Gastrocnemius medialis (tissue), 4 donors: ENCODE measurements at regions not wholly inside any gene's neighbourhood (a gene's known extent, or its start where the extent isn't known, plus 50 kb on each side); places are given as distances from the start of the nearest gene placed in this dataset.

Experiments used
- ATAC-seq, 2 donors: fragments of 150-250 bp; one replicate each; pipeline ENCODE4 v1.9.1; 2016
- DNase-seq, 2 donors: peaks; one replicate each; pipeline ENCODE4 v3.0.0-alpha.2; 2019
- H3K27ac ChIP-seq, 4 donors: fragments of 200-600 bp; sonication (generic); 1 replicate in 1 of 4; 2 replicates in 3 of 4; pipeline ENCODE4 v1.5.1; 2016 to 2018; ENCODE audit warnings: mild to moderate bottlenecking in 2 of 4, moderate library complexity in 1 of 4
- H3K27me3 ChIP-seq, 3 donors: fragments of 200-600 bp; sonication (generic) in 2 of 3; 1 replicate in 1 of 3; 2 replicates in 2 of 3; pipeline versions ENCODE4 v1.5.1 to v1.6.0; 2016 to 2019; ENCODE audit warnings: mild to moderate bottlenecking in 1 of 3, moderate library complexity in 1 of 3
- H3K36me3 ChIP-seq, 2 donors: fragments of 200-600 bp; sonication (generic) in 1 of 2; one replicate each; pipeline ENCODE4 v1.5.1; 2017 to 2018
- H3K4me1 ChIP-seq, 2 donors: fragments of 200-600 bp; sonication (generic) in 1 of 2; one replicate each; pipeline ENCODE4 v1.5.1; 2016 to 2017; ENCODE audit warnings: mild to moderate bottlenecking in 2 of 2
- H3K4me3 ChIP-seq, 4 donors: fragments of 200-600 bp; sonication (generic) in 3 of 4; 1 replicate in 1 of 4; 2 replicates in 3 of 4; pipeline ENCODE4 v1.5.1; 2016 to 2019; ENCODE audit warnings: mild to moderate bottlenecking in 2 of 4
- H3K9me3 ChIP-seq, 3 donors: fragments of 200-600 bp; sonication (generic) in 2 of 3; 1 replicate in 1 of 3; 2 replicates in 2 of 3; pipeline ENCODE4 v1.5.1; 2016 to 2019
- POLR2A ChIP-seq, 2 donors: fragments of 450-650 bp; IDR thresholded peaks; one replicate each; pipeline ENCODE4 v1.6.1; 2017; ENCODE audit warnings: antibody characterized with exemption in 2 of 2, mild to moderate bottlenecking in 2 of 2, moderate library complexity in 2 of 2
- in situ Hi-C, 4 donors: fragments of 200-750 bp; cut with MboI; loops; one replicate each; pipeline versions ENCODE4 v1.15.0 to v1.8.0; 2017; ENCODE audit warnings: low sequenced_read_pairs in 4 of 4
- intact Hi-C: fragments of 100-400 bp; cut with DNase I; formaldehyde crosslinking; loops from one replicate; pipeline ENCODE4 v1.15.1; 2023; ENCODE audit warnings: low total_unique reads
- TF ChIP-seq, protein P1 (sequence below), 5 experiments: fragments of 450-650 bp in 3 of 5; fragments of 200-600 bp in 2 of 5; sonication (generic) in 2 of 5; IDR thresholded peaks in 4 of 5; conservative IDR thresholded peaks in 1 of 5; 1 replicate in 4 of 5; 2 replicates in 1 of 5; pipeline ENCODE4 v1.5.1; 2016 to 2019; ENCODE audit warnings: antibody characterized with exemption in 5 of 5, mild to moderate bottlenecking in 3 of 5, moderate library complexity in 3 of 5

DNA sequence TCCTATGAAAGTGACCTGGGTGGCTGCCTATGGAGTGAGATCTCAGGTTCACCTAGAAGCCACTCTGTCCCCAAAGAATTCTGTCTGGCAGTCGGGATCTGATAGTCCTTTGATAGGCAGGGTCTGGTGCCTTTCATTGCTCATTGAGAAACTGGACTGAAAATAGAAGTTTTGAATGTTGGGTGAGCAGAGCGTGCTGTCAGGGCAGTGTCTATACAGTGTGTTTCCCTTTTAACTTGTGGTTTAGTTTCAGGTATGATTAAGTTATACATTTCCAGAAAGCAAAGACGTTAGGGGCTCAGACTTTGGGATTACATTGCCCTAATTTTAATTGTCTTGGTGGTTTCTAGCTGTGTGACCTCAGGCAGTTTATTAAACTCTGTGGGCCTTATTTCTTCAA, 111.3 kb upstream of the PAX6 start:
- Histone ChIP-seq H3K36me3 (no peaks in the 10 kb centered on the region), H3K4me3 (no peak overlapping the region), H3K27ac (no peak overlapping the region), H3K9me3 (no peaks in the 10 kb centered on the region), H3K27me3 (no peaks in the 10 kb centered on the region), H3K4me1 (no peaks in the 10 kb centered on the region)
- TF ChIP-seq, protein P1, sequence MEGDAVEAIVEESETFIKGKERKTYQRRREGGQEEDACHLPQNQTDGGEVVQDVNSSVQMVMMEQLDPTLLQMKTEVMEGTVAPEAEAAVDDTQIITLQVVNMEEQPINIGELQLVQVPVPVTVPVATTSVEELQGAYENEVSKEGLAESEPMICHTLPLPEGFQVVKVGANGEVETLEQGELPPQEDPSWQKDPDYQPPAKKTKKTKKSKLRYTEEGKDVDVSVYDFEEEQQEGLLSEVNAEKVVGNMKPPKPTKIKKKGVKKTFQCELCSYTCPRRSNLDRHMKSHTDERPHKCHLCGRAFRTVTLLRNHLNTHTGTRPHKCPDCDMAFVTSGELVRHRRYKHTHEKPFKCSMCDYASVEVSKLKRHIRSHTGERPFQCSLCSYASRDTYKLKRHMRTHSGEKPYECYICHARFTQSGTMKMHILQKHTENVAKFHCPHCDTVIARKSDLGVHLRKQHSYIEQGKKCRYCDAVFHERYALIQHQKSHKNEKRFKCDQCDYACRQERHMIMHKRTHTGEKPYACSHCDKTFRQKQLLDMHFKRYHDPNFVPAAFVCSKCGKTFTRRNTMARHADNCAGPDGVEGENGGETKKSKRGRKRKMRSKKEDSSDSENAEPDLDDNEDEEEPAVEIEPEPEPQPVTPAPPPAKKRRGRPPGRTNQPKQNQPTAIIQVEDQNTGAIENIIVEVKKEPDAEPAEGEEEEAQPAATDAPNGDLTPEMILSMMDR (IDR thresholded peaks at IDR 0.05 in 4 of 5, conservative IDR thresholded peaks at IDR 0.05 in 1 of 5) = no peak
- TF ChIP-seq POLR2A (IDR thresholded peaks at IDR 0.05) = no peak
- DNase-seq (no peak), ATAC-seq (no peak)
- intact Hi-C loops (no loop called here), in situ Hi-C loops (no loop called here)

DNA sequence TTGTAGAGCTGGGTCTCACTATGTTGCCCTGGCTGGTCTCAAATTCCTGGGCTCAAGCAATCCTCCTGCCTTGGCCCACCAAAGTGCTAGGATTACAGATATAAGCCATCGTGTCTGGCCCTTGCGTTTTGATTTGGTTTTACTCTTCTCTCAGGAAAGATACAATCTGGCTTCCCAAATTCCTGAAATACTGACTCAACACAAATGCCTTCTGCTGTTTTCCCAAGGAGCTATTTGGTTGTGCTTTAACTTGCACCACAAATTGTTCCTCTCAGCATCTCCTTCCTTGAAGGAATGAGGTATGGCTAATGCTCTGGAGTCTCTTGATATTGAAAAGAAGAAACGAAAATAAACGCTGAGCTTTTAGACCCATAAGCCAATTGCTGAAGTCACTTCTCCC, 110.0 kb upstream of the PAX6 start:
- intact Hi-C loops = no loop called here

DNA sequence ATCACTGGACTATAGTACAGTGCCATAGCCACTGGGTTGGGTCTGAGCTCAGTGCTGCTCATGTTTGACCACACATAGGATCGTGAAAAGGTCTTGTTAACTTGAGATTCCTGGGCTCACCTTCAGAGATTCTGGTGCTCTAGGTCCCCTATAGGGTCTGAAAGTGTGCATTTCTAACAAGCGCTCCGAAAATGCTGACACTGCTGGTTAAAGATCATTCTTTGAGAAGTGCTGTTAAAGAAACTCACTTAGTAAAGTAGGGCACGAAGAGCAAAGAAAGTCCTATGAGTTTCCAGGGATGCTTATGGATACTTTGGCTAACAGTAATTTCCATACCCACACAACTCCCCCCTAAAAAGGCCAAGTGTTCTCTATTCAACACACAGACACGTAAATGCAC, 108.1 kb upstream of the PAX6 start:
- intact Hi-C loops (no loop called here), in situ Hi-C loops (no loop called here)
- TF ChIP-seq, protein P1 (IDR thresholded peaks at IDR 0.05 in 4 of 5, conservative IDR thresholded peaks at IDR 0.05 in 1 of 5) = no peak
- TF ChIP-seq POLR2A (IDR thresholded peaks at IDR 0.05) = no peak
- H3K27me3 ChIP-seq = no peaks in the 10 kb centered on the region
- no peak overlapping the region for H3K4me3 ChIP-seq
- ATAC-seq (no peak), DNase-seq (no peak)
- H3K36me3 ChIP-seq = no peaks in the 10 kb centered on the region
- no peak overlapping the region for H3K27ac ChIP-seq
- no peaks in the 10 kb centered on the region for H3K9me3 ChIP-seq
- no peaks in the 10 kb centered on the region for H3K4me1 ChIP-seq

More for the DNA sequence above, 110.0 kb upstream of the PAX6 start:
- in situ Hi-C loops = no loop called here
- Histone ChIP-seq H3K27ac (no peak overlapping the region), H3K27me3 (no peaks in the 10 kb centered on the region), H3K9me3 (no peaks in the 10 kb centered on the region), H3K36me3 (no peaks in the 10 kb centered on the region), H3K4me3 (no peak overlapping the region), H3K4me1 (no peaks in the 10 kb centered on the region)
- no peak for DNase-seq
- TF ChIP-seq, protein P1 (IDR thresholded peaks at IDR 0.05 in 4 of 5, conservative IDR thresholded peaks at IDR 0.05 in 1 of 5) = no peak
- no peak for TF ChIP-seq POLR2A (IDR thresholded peaks at IDR 0.05)
- ATAC-seq = no peak

DNA sequence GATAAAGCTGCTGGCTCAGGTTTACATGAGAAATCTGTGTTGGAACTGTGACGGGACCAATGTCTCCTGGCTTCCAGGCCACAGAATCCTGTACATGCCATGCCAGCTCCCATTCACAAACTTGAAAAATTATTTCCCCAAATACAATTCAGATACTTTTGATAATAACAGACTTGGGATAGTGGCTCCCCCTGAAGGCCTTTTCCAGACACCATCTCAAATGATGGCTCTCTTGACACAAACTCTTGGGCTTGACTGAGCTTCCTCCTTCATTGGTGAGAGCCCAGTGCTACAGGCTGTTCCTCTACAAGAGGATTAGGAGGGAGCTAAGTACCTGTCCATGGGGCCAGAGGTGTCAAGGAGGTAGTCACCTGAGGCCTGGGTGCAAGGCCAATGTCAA, 104.7 kb upstream of the PAX6 start:
- H3K27ac ChIP-seq = no peak overlapping the region
- no peaks in the 10 kb centered on the region for H3K9me3 ChIP-seq
- H3K4me3 ChIP-seq = no peak overlapping the region
- ATAC-seq (no peak), DNase-seq (no peak)
- H3K4me1 ChIP-seq = no peaks in the 10 kb centered on the region
- intact Hi-C loops = no loop called here
- H3K27me3 ChIP-seq = no peaks in the 10 kb centered on the region
- no peaks in the 10 kb centered on the region for H3K36me3 ChIP-seq
- in situ Hi-C loops = no loop called here
- TF ChIP-seq, protein P1 (IDR thresholded peaks at IDR 0.05 in 4 of 5, conservative IDR thresholded peaks at IDR 0.05 in 1 of 5) = no peak
- TF ChIP-seq POLR2A (IDR thresholded peaks at IDR 0.05) = no peak

DNA sequence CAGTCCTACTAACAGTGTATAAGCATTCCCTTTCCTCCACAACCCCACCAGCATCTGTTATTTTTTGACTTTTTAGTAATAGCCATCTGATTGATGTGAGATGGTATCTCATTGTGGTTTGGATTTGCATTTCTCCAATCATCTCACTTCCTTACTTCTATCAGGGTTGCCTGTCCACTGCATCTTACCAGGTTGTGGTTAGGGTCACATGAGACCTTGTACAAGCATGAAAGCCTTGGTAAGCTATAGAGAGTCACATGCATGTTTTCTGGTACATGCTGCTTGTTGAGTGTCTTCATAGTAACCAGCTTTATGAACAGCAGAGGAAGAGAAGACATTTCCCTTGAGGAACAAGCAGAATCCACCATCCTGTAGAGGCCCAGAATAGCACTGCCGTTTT, 102.9 kb upstream of the PAX6 start:
- intact Hi-C loops (no loop called here), in situ Hi-C loops (no loop called here)
- DNase-seq (no peak), ATAC-seq (no peak)
- no peak overlapping the region for H3K27ac ChIP-seq
- no peaks in the 10 kb centered on the region for H3K27me3 ChIP-seq
- no peaks in the 10 kb centered on the region for H3K4me1 ChIP-seq
- no peaks in the 10 kb centered on the region for H3K9me3 ChIP-seq
- no peaks in the 10 kb centered on the region for H3K36me3 ChIP-seq
- TF ChIP-seq POLR2A (IDR thresholded peaks at IDR 0.05) = no peak
- TF ChIP-seq, protein P1 (IDR thresholded peaks at IDR 0.05 in 4 of 5, conservative IDR thresholded peaks at IDR 0.05 in 1 of 5) = no peak
- no peak overlapping the region for H3K4me3 ChIP-seq
